ENCODE measurements at regions not wholly inside any gene's neighbourhood (a gene's known extent, or its start where the extent isn't known, plus 50 kb on each side); places are given as distances from the start of the nearest gene placed in this dataset.

DNA sequence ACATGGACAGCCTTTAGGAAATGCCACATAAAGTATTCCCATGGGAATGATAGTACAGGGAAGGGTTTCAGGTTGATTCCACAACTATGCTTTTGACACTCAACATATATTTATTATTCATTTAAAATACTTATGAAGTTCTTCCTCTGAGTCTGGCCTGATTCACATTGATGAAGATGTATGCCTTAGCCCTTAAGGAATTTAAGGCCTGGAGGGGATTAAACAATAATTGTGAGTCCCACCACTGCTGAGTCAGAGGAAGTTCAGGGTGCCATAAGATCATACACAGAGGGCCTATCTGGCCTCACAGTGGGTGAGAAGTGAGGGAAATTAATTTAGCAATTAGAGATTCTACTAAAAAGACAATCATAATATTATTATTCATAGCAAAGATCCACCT, 161.1 kb upstream of the SNX19 start (continued):
- TF ChIP-seq, protein P1, sequence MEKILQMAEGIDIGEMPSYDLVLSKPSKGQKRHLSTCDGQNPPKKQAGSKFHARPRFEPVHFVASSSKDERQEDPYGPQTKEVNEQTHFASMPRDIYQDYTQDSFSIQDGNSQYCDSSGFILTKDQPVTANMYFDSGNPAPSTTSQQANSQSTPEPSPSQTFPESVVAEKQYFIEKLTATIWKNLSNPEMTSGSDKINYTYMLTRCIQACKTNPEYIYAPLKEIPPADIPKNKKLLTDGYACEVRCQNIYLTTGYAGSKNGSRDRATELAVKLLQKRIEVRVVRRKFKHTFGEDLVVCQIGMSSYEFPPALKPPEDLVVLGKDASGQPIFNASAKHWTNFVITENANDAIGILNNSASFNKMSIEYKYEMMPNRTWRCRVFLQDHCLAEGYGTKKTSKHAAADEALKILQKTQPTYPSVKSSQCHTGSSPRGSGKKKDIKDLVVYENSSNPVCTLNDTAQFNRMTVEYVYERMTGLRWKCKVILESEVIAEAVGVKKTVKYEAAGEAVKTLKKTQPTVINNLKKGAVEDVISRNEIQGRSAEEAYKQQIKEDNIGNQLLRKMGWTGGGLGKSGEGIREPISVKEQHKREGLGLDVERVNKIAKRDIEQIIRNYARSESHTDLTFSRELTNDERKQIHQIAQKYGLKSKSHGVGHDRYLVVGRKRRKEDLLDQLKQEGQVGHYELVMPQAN (IDR thresholded peaks at IDR 0.05; ENCODE audit: borderline replicate concordance), result no peak
- TF ChIP-seq HNRNPL (IDR thresholded peaks at IDR 0.05; ENCODE audit: low read depth, low read length) (no peak), MAFF (IDR thresholded peaks at IDR 0.05; ENCODE audit: low read length) (no peak), NFYB (IDR thresholded peaks at IDR 0.05; ENCODE audit: extremely low read depth, insufficient read length) (no peak), DIDO1 (tag; IDR thresholded peaks at IDR 0.05; ENCODE audit: low read depth) (no peak), IFI16 (CRISPR knock-in tag; IDR thresholded peaks at IDR 0.05) (no peak), MXI1 (IDR thresholded peaks at IDR 0.05; ENCODE audit: low read depth, low read length) (no peak)
- TF ChIP-seq, protein P2, sequence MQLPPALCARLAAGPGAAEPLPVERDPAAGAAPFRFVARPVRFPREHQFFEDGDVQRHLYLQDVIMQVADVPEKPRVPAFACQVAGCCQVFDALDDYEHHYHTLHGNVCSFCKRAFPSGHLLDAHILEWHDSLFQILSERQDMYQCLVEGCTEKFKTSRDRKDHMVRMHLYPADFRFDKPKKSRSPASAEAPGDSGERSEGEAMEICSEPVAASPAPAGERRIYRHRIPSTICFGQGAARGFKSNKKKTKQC (CRISPR knock-in tag; IDR thresholded peaks at IDR 0.05), result no peak
- TF ChIP-seq, protein P3, sequence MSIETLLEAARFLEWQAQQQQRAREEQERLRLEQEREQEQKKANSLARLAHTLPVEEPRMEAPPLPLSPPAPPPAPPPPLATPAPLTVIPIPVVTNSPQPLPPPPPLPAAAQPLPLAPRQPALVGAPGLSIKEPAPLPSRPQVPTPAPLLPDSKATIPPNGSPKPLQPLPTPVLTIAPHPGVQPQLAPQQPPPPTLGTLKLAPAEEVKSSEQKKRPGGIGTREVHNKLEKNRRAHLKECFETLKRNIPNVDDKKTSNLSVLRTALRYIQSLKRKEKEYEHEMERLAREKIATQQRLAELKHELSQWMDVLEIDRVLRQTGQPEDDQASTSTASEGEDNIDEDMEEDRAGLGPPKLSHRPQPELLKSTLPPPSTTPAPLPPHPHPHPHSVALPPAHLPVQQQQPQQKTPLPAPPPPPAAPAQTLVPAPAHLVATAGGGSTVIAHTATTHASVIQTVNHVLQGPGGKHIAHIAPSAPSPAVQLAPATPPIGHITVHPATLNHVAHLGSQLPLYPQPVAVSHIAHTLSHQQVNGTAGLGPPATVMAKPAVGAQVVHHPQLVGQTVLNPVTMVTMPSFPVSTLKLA (conservative IDR thresholded peaks at IDR 0.05), result no peak
- TF ChIP-seq, protein P4, sequence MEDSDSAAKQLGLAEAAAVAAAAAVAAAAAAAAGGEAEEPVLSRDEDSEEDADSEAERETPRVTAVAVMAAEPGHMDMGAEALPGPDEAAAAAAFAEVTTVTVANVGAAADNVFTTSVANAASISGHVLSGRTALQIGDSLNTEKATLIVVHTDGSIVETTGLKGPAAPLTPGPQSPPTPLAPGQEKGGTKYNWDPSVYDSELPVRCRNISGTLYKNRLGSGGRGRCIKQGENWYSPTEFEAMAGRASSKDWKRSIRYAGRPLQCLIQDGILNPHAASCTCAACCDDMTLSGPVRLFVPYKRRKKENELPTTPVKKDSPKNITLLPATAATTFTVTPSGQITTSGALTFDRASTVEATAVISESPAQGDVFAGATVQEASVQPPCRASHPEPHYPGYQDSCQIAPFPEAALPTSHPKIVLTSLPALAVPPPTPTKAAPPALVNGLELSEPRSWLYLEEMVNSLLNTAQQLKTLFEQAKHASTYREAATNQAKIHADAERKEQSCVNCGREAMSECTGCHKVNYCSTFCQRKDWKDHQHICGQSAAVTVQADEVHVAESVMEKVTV (CRISPR knock-in tag; IDR thresholded peaks at IDR 0.05), result no peak

All from K562 (cell line).